Stimulated activated CD8-positive, alpha-beta memory T cell treated with anti-CD3 and anti-CD28 coated beads, Interleukin-15, amount 100 ng/mL, for 48 hours (primary cell): ENCODE measurements at regions not wholly inside any gene's neighbourhood (a gene's known extent, or its start where the extent isn't known, plus 50 kb on each side); places are given as distances from the start of the nearest gene placed in this dataset.
"Not testable (repeated sequence)": the region's sequence is repeated elsewhere in the genome, so short reads cannot be mapped to it uniquely, and the experiment has no call there.

Source experiments
- DNase-seq, 2 donors: peaks; one replicate each; pipeline ENCODE4 v3.0.0-alpha.2; 2020; ENCODE audit warnings: low read depth in 2 of 2

- no peak for DNase-seq
These were observed 83.6 kb downstream of the IER5 start for GRCh38 chr1:181172082-181172481.

- DNase-seq: no peak
These were observed 85.4 kb downstream of the IER5 start for GRCh38 chr1:181173761-181174447.

- DNase-seq: no peak
These were observed 86.4 kb downstream of the IER5 start for GRCh38 chr1:181174861-181175260.

- no peak for DNase-seq
These were observed 86.9 kb downstream of the IER5 start for GRCh38 chr1:181175356-181175910.

- DNase-seq: no peak
These were observed 87.5 kb downstream of the IER5 start for GRCh38 chr1:181175955-181176354.

- no peak for DNase-seq
These were observed 89.9 kb downstream of the IER5 start for GRCh38 chr1:181178241-181178879.

GRCh38 chr1:181179279-181179986, 90.9 kb downstream of the IER5 start:
- DNase-seq: no peak

- DNase-seq: peak; percentile 13 to 32
These were observed 91.5 kb downstream of the IER5 start for GRCh38 chr1:181179987-181180365.

- no peak for DNase-seq
These were observed 92.0 kb downstream of the IER5 start for GRCh38 chr1:181180407-181181031.

- no peak for DNase-seq
These were observed 93.5 kb downstream of the IER5 start for GRCh38 chr1:181181792-181182585.

- DNase-seq: no peak
These were observed 96.1 kb downstream of the IER5 start for GRCh38 chr1:181184621-181185020.

- no peak for DNase-seq
These were observed 97.0 kb downstream of the IER5 start for GRCh38 chr1:181185461-181185860.

- DNase-seq: not testable (repeated sequence)
These were observed 97.6 kb downstream of the IER5 start for GRCh38 chr1:181186133-181186532.

- DNase-seq: no peak
These were observed 99.0 kb downstream of the IER5 start for GRCh38 chr1:181187337-181188126.

GRCh38 chr1:181189245-181189644, 100.7 kb downstream of the IER5 start:
- no peak for DNase-seq

- peak; percentile 51 to 64 for DNase-seq
These were observed 101.3 kb downstream of the IER5 start for GRCh38 chr1:181189691-181190363.

- no peak for DNase-seq
These were observed 102.0 kb downstream of the IER5 start for GRCh38 chr1:181190364-181191035.

GRCh38 chr1:181191494-181192040, 103.1 kb downstream of the IER5 start:
- no peak for DNase-seq

GRCh38 chr1:181192316-181192715, 103.8 kb downstream of the IER5 start:
- no peak for DNase-seq
